GM12878 (cell line): ENCODE measurements at regions not wholly inside any gene's neighbourhood (a gene's known extent, or its start where the extent isn't known, plus 50 kb on each side); places are given as distances from the start of the nearest gene placed in this dataset.

Source experiments
- CTCF ChIP-seq, 3 experiments: IDR thresholded peaks in 2 of 3; conservative IDR thresholded peaks in 1 of 3; 2 replicates each; pipeline ENCODE4 v1.5.1; 2011; ENCODE audit warnings: low read depth in 3 of 3, low read length in 3 of 3, mild to moderate bottlenecking in 3 of 3, control low read depth in 2 of 3, moderate library complexity in 2 of 3, inconsistent platforms in 1 of 3, mixed read lengths in 1 of 3; ENCODE audit not compliant: control insufficient read depth in 2 of 3, insufficient read depth in 1 of 3; ENCODE audit errors: extremely low read depth in 1 of 3
- EGR1 ChIP-seq, 2 experiments: IDR thresholded peaks; 1 replicate in 1 of 2; 2 replicates in 1 of 2; pipeline ENCODE4 v1.6.1; 2011 to 2012; ENCODE audit warnings: low read depth in 2 of 2, low read length in 2 of 2, borderline replicate concordance in 1 of 2, mild to moderate bottlenecking in 1 of 2, moderate library complexity in 1 of 2
- NFIC ChIP-seq: IDR thresholded peaks from 2 replicates; pipeline ENCODE4 v1.6.1; 2012; ENCODE audit warnings: low read depth, mild to moderate bottlenecking, inconsistent platforms, low read length, moderate library complexity
- POLR2A ChIP-seq: IDR thresholded peaks from 2 replicates; pipeline ENCODE4 v1.6.1; 2011; ENCODE audit warnings: low read depth, mild to moderate bottlenecking, low read length
- RAD21 ChIP-seq: IDR thresholded peaks from 2 replicates; pipeline ENCODE4 v1.6.1; 2011; ENCODE audit warnings: mild to moderate bottlenecking, low read depth, low read length, moderate library complexity; ENCODE audit not compliant: insufficient read depth
- RBBP5 ChIP-seq: fragments of 200-600 bp; sonication (generic); conservative IDR thresholded peaks from 2 replicates; pipeline ENCODE4 v1.6.1; 2016
- RCOR1 ChIP-seq: conservative IDR thresholded peaks from 2 replicates; pipeline ENCODE4 v1.6.1; 2012; ENCODE audit warnings: low read depth, low read length, improper control_type of control experiment
- SPI1 ChIP-seq: IDR thresholded peaks from 2 replicates; pipeline ENCODE4 v1.6.1; 2011; ENCODE audit warnings: low read depth, mild to moderate bottlenecking, low read length, moderate library complexity, borderline replicate concordance; ENCODE audit not compliant: insufficient read depth
- USF2 ChIP-seq: IDR thresholded peaks from 2 replicates; pipeline ENCODE4 v1.6.1; 2011; ENCODE audit warnings: low read depth, low read length, improper control_type of control experiment, borderline replicate concordance
- ZBTB33 ChIP-seq: fragments of 450-650 bp; IDR thresholded peaks from 2 replicates; pipeline ENCODE4 v1.6.1; 2017; ENCODE audit warnings: mild to moderate bottlenecking

GRCh38 chr2:57567245-57567644 lies 479.4 kb upstream of the VRK2 start:
- no peak for TF ChIP-seq RCOR1
- TF ChIP-seq CTCF (IDR thresholded peaks at IDR 0.05 in 2 of 3, conservative IDR thresholded peaks at IDR 0.05 in 1 of 3; ENCODE audit: control insufficient read depth in 2 of 3, extremely low read depth in 1 of 3, insufficient read depth in 1 of 3, low read depth in 3 of 3, low read length in 3 of 3) = no peak
- no peak for TF ChIP-seq POLR2A
- TF ChIP-seq ZBTB33 = no peak
- no peak for TF ChIP-seq RBBP5
- no peak for TF ChIP-seq USF2
- TF ChIP-seq EGR1 (IDR thresholded peaks at IDR 0.05; ENCODE audit: borderline replicate concordance in 1 of 2, low read depth in 2 of 2, low read length in 2 of 2) = no peak
- TF ChIP-seq NFIC = no peak
- TF ChIP-seq SPI1 = no peak
- no peak for TF ChIP-seq RAD21
